ENCODE measurements at regions not wholly inside any gene's neighbourhood (a gene's known extent, or its start where the extent isn't known, plus 50 kb on each side); places are given as distances from the start of the nearest gene placed in this dataset.

DNA sequence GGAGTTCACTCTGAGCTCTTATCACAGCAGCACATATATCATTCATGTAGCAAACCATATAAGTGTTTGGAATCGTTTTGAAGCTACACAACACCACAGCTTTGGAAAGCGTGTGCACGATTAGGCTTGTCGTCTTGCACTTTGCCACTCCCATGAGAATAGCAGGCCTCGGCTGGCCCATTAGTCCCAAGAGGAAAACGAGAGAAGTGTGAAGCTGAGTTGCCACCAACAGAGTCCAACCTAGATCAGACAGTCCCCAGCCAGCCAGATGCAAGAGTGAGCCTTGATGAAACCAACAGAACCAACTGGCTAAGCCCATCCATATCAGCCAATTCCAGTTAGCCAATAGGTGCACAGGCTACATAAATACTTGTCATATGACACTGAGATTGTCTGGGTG is 238.4 kb downstream of the C1orf94 start:
- TF ChIP-seq, protein P1, sequence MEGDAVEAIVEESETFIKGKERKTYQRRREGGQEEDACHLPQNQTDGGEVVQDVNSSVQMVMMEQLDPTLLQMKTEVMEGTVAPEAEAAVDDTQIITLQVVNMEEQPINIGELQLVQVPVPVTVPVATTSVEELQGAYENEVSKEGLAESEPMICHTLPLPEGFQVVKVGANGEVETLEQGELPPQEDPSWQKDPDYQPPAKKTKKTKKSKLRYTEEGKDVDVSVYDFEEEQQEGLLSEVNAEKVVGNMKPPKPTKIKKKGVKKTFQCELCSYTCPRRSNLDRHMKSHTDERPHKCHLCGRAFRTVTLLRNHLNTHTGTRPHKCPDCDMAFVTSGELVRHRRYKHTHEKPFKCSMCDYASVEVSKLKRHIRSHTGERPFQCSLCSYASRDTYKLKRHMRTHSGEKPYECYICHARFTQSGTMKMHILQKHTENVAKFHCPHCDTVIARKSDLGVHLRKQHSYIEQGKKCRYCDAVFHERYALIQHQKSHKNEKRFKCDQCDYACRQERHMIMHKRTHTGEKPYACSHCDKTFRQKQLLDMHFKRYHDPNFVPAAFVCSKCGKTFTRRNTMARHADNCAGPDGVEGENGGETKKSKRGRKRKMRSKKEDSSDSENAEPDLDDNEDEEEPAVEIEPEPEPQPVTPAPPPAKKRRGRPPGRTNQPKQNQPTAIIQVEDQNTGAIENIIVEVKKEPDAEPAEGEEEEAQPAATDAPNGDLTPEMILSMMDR (IDR thresholded peaks at IDR 0.05) = no peak
- no peak for TF ChIP-seq POLR2A (IDR thresholded peaks at IDR 0.05)
- H3K4me1 ChIP-seq (replicated peaks) = no peaks in the 10 kb centered on the region
- no peak overlapping the region for H3K27ac ChIP-seq
- no peak for DNase-seq (ENCODE audit: low spot score)
- no peaks in the 10 kb centered on the region for H3K27me3 ChIP-seq (replicated peaks; ENCODE audit: insufficient read depth)
- no peak overlapping the region for H3K4me3 ChIP-seq
- no peaks in the 10 kb centered on the region for H3K9me3 ChIP-seq
- intact Hi-C loops (cut with DNase I) = no loop called here
- 73% methylated on average over 6 of the region's 6 CpGs for whole genome bisulfite sequencing
- H3K36me3 ChIP-seq = no peaks in the 10 kb centered on the region

DNA sequence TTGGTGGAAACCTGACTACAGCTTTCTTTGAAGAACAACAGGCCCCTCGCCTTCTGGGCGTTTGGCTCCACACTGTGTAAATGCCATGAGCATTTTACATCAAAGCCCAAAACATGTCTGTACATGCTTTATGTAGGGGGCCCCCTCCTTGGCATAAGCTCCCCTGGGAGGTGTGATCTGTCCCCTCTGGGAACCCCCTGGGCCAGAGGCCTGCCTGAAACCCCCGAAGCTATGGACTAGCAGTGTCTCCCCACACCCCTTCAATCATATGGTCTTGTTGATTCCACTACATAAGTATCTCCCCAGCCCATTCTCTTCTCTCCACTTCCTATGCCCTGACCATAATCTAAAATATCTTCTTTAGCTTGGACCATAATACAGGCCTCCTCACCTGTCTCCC is 241.5 kb downstream of the C1orf94 start:
- 52% methylated on average over 3 of the region's 3 CpGs for WGBS

DNA sequence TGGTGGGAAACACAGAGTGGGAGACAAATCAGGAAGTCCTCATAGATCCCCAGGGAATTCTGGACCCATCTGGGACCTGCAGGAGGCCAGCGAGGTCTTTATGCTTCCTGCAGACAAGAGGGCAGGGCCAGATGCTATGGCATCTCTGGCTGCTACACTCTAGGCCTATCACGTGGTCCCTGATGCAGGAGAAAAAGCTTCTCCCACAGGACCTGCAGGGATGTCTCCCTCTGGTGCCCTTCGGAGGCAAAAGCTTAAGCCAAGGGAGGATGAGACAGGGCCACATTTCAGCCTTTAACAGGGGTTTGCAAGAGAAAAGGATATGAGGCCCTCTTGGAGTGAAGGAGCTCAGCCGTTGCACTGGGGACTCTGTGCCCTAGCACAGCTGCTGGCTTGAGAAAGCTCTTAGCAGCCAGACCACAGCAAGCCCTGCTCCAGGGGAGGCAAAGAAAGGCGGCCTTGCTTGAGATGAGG is 243.0 kb downstream of the C1orf94 start:
- no peaks in the 10 kb centered on the region for H3K9me3 ChIP-seq
- H3K36me3 ChIP-seq = no peaks in the 10 kb centered on the region
- no peaks in the 10 kb centered on the region for H3K4me1 ChIP-seq (replicated peaks)
- no peak overlapping the region for H3K4me3 ChIP-seq
- no peaks in the 10 kb centered on the region for H3K27me3 ChIP-seq (replicated peaks; ENCODE audit: insufficient read depth)
- no peak for DNase-seq (ENCODE audit: low spot score)
- TF ChIP-seq, protein P1 (IDR thresholded peaks at IDR 0.05) = no peak
- TF ChIP-seq POLR2A (IDR thresholded peaks at IDR 0.05) (no peak), POLR2AphosphoS5 (IDR thresholded peaks at IDR 0.05) (no peak)
- no peak overlapping the region for H3K27ac ChIP-seq
- intact Hi-C loops (cut with DNase I) = no loop called here
- whole genome bisulfite sequencing = 45% methylated on average over 5 of the region's 5 CpGs

More for the DNA sequence above, 241.5 kb downstream of the C1orf94 start:
- TF ChIP-seq, protein P1 (IDR thresholded peaks at IDR 0.05) = no peak
- TF ChIP-seq POLR2A (IDR thresholded peaks at IDR 0.05) (no peak), POLR2AphosphoS5 (IDR thresholded peaks at IDR 0.05) (no peak)
- no peak for DNase-seq (ENCODE audit: low spot score)
- no peaks in the 10 kb centered on the region for H3K4me1 ChIP-seq (replicated peaks)
- intact Hi-C loops (cut with DNase I) = no loop called here
- no peaks in the 10 kb centered on the region for H3K9me3 ChIP-seq
- no peaks in the 10 kb centered on the region for H3K27me3 ChIP-seq (replicated peaks; ENCODE audit: insufficient read depth)
- H3K36me3 ChIP-seq = no peaks in the 10 kb centered on the region
- no peak overlapping the region for H3K4me3 ChIP-seq
- H3K27ac ChIP-seq = no peak overlapping the region

DNA sequence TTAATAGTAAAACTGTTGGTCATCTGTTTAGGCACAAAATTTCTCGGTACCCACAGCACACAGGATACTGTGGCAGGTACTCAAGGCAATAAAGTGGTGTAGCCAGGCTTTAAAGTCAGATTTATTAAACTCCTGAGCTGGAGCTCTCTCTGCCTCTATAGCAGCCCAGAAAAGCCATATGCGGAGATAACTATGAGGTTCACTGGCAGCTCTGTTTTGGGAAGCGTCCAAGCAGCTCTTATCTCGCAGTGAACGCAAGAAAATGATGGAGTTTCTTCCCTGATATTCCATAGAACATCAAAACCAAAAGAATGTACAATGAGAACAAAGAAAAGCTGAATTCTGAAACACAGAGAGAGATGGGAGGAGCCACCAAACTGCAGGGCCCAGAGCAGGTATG is 248.3 kb downstream of the C1orf94 start:
- H3K36me3 ChIP-seq = no peaks in the 10 kb centered on the region
- H3K27ac ChIP-seq = no peak overlapping the region
- H3K9me3 ChIP-seq = no peaks in the 10 kb centered on the region
- TF ChIP-seq, protein P1 (IDR thresholded peaks at IDR 0.05) = no peak
- no peak for TF ChIP-seq POLR2AphosphoS5 (IDR thresholded peaks at IDR 0.05)
- TF ChIP-seq POLR2A (IDR thresholded peaks at IDR 0.05) = no peak
- H3K4me3 ChIP-seq = no peak overlapping the region
- intact Hi-C loops (cut with DNase I) = no loop called here
- WGBS = 76% methylated on average over 5 of the region's 5 CpGs
- no peaks in the 10 kb centered on the region for H3K27me3 ChIP-seq (replicated peaks; ENCODE audit: insufficient read depth)
- no peak for DNase-seq (ENCODE audit: low spot score)
- H3K4me1 ChIP-seq (replicated peaks) = no peaks in the 10 kb centered on the region

DNA sequence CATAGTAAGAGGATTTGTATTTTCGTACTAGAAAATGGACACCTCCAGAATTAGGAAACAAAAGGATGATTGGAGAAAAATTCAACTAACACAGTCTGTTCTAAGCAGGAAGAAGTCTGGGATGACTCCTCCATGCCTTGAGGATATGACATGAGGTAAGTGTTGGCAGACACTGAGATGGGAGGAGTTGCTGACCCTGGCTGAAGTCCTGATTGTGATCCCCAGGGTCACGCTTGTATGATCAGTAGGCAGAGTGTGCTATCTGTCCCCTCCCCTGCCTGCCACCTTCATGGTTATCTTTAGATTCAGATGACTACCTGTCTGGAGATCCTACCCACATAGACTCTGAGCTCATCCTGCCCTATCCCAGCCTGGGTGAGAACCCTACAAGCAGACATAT is 249.1 kb downstream of the C1orf94 start:
- intact Hi-C loops (cut with DNase I) = no loop called here
- 31% methylated on average over 2 of the region's 2 CpGs for WGBS
- TF ChIP-seq POLR2AphosphoS5 (IDR thresholded peaks at IDR 0.05) (no peak), POLR2A (IDR thresholded peaks at IDR 0.05) (no peak)
- TF ChIP-seq, protein P1 (IDR thresholded peaks at IDR 0.05) = no peak

More for the DNA sequence above, 249.1 kb downstream of the C1orf94 start:
- Histone ChIP-seq H3K36me3 (no peaks in the 10 kb centered on the region), H3K4me1 (replicated peaks) (no peaks in the 10 kb centered on the region), H3K27ac (no peak overlapping the region), H3K27me3 (replicated peaks; ENCODE audit: insufficient read depth) (no peaks in the 10 kb centered on the region), H3K4me3 (no peak overlapping the region), H3K9me3 (no peaks in the 10 kb centered on the region)
- DNase-seq (ENCODE audit: low spot score) = no peak

Measured in prostate gland (tissue), 2 donors.